ENCODE measurements at regions not wholly inside any gene's neighbourhood (a gene's known extent, or its start where the extent isn't known, plus 50 kb on each side); places are given as distances from the start of the nearest gene placed in this dataset.

- Histone ChIP-seq H3K4me3 (ENCODE audit: low read depth, low read length) (no peak overlapping the region), H3K27ac (ENCODE audit: low read depth, low read length) (no peak overlapping the region), H3K27me3 (ENCODE audit: control insufficient read depth, insufficient read depth, low read length) (no peaks in the 10 kb centered on the region), H3K9me3 (ENCODE audit: control insufficient read depth, insufficient read depth, low read length) (peaks cover 70% of the 10 kb centered on the region)
- no peak for DNase-seq (ENCODE audit: low read depth, low spot score)
- ChIA-PET POLR2A (no interaction called here), CTCF (no interaction called here)
- no peak for TF ChIP-seq CTCF (IDR thresholded peaks at IDR 0.05; ENCODE audit: low read depth, low read length)
These were observed 137.8 kb upstream of the PPP2R2D start for GRCh38 chr10:131762789-131763696.

- H3K9me3 ChIP-seq (ENCODE audit: control insufficient read depth, insufficient read depth, low read length) = peaks cover 68% of the 10 kb centered on the region
- no peak for TF ChIP-seq CTCF (IDR thresholded peaks at IDR 0.05; ENCODE audit: low read depth, low read length)
- ChIA-PET CTCF (no interaction called here), POLR2A (no interaction called here)
- no peak for DNase-seq (ENCODE audit: low read depth, low spot score)
- no peak overlapping the region for H3K4me3 ChIP-seq (ENCODE audit: low read depth, low read length)
- H3K27me3 ChIP-seq (ENCODE audit: control insufficient read depth, insufficient read depth, low read length) = no peaks in the 10 kb centered on the region
- no peak overlapping the region for H3K27ac ChIP-seq (ENCODE audit: low read depth, low read length)
These were observed 135.9 kb upstream of the PPP2R2D start for GRCh38 chr10:131764929-131765328.

- no peak for DNase-seq (ENCODE audit: low read depth, low spot score)
- TF ChIP-seq CTCF (IDR thresholded peaks at IDR 0.05; ENCODE audit: low read depth, low read length) = no peak
- ChIA-PET POLR2A (no interaction called here), CTCF (no interaction called here)
- peaks cover 69% of the 10 kb centered on the region for H3K9me3 ChIP-seq (ENCODE audit: control insufficient read depth, insufficient read depth, low read length)
- H3K27ac ChIP-seq (ENCODE audit: low read depth, low read length) = no peak overlapping the region
- no peaks in the 10 kb centered on the region for H3K27me3 ChIP-seq (ENCODE audit: control insufficient read depth, insufficient read depth, low read length)
- H3K4me3 ChIP-seq (ENCODE audit: low read depth, low read length) = no peak overlapping the region
These were observed 134.7 kb upstream of the PPP2R2D start for GRCh38 chr10:131766096-131766495.

GRCh38 chr10:131767716-131768115 is 133.1 kb upstream of the PPP2R2D start:
- H3K27me3 ChIP-seq (ENCODE audit: control insufficient read depth, insufficient read depth, low read length) = no peaks in the 10 kb centered on the region
- no peak overlapping the region for H3K4me3 ChIP-seq (ENCODE audit: low read depth, low read length)
- no peak overlapping the region for H3K27ac ChIP-seq (ENCODE audit: low read depth, low read length)
- H3K9me3 ChIP-seq (ENCODE audit: control insufficient read depth, insufficient read depth, low read length) = peaks cover 78% of the 10 kb centered on the region
- ChIA-PET CTCF (no interaction called here), POLR2A (no interaction called here)
- no peak for TF ChIP-seq CTCF (IDR thresholded peaks at IDR 0.05; ENCODE audit: low read depth, low read length)
- DNase-seq (ENCODE audit: low read depth, low spot score) = no peak

- POLR2A ChIA-PET = no interaction called here
- H3K9me3 ChIP-seq (ENCODE audit: control insufficient read depth, insufficient read depth, low read length) = peaks cover 88% of the 10 kb centered on the region
- DNase-seq (ENCODE audit: low read depth, low spot score) = no peak
- no peak for TF ChIP-seq CTCF (IDR thresholded peaks at IDR 0.05; ENCODE audit: low read depth, low read length)
- H3K27ac ChIP-seq (ENCODE audit: low read depth, low read length) = no peak overlapping the region
- CTCF ChIA-PET = no interaction called here
- no peak overlapping the region for H3K4me3 ChIP-seq (ENCODE audit: low read depth, low read length)
- H3K27me3 ChIP-seq (ENCODE audit: control insufficient read depth, insufficient read depth, low read length) = no peaks in the 10 kb centered on the region
These were observed 131.0 kb upstream of the PPP2R2D start for GRCh38 chr10:131769571-131770410.
